ENCODE measurements at regions not wholly inside any gene's neighbourhood (a gene's known extent, or its start where the extent isn't known, plus 50 kb on each side); places are given as distances from the start of the nearest gene placed in this dataset.
"Not testable (repeated sequence)": the region's sequence is repeated elsewhere in the genome, so short reads cannot be mapped to it uniquely, and the experiment has no call there.

- H3K9me3 ChIP-seq (ENCODE audit: control insufficient read depth, low read length): no peaks in the 10 kb centered on the region
- H3K27me3 ChIP-seq (replicated peaks; ENCODE audit: control insufficient read depth, insufficient read depth, low read length, poor library complexity, severe bottlenecking): no peaks in the 10 kb centered on the region
These were observed 477.1 kb downstream of the BRD1 start for GRCh38 chr22:49350441-49351121.

GRCh38 chr22:49349841-49350381, 477.8 kb downstream of the BRD1 start:
- H3K9me3 ChIP-seq (ENCODE audit: control insufficient read depth, low read length): no peaks in the 10 kb centered on the region
- no peaks in the 10 kb centered on the region for H3K27me3 ChIP-seq (replicated peaks; ENCODE audit: control insufficient read depth, insufficient read depth, low read length, poor library complexity, severe bottlenecking)

More at GRCh38 chr22:49350441-49351121, 477.1 kb downstream of the BRD1 start:
- no peak overlapping the region for H3K4me3 ChIP-seq (ENCODE audit: insufficient read depth, low read depth, low read length, poor library complexity, severe bottlenecking)
- no peak overlapping the region for H3K27ac ChIP-seq (ENCODE audit: insufficient read depth, low read length, poor library complexity, severe bottlenecking)
- no peaks in the 10 kb centered on the region for H3K36me3 ChIP-seq (ENCODE audit: control insufficient read depth, insufficient read depth, low read length)
- DNase-seq: no peak
- H3K4me1 ChIP-seq (ENCODE audit: control insufficient read depth, insufficient read depth, low read length, poor library complexity, severe bottlenecking): no peaks in the 10 kb centered on the region

GRCh38 chr22:49349181-49349835, 478.4 kb downstream of the BRD1 start:
- no peaks in the 10 kb centered on the region for H3K36me3 ChIP-seq (ENCODE audit: control insufficient read depth, insufficient read depth, low read length)
- no peak for DNase-seq
- H3K4me3 ChIP-seq (ENCODE audit: insufficient read depth, low read depth, low read length, poor library complexity, severe bottlenecking): no peak overlapping the region
- no peaks in the 10 kb centered on the region for H3K4me1 ChIP-seq (ENCODE audit: control insufficient read depth, insufficient read depth, low read length, poor library complexity, severe bottlenecking)
- H3K27ac ChIP-seq (ENCODE audit: insufficient read depth, low read length, poor library complexity, severe bottlenecking): no peak overlapping the region
- H3K9me3 ChIP-seq (ENCODE audit: control insufficient read depth, low read length): no peaks in the 10 kb centered on the region
- H3K27me3 ChIP-seq (replicated peaks; ENCODE audit: control insufficient read depth, insufficient read depth, low read length, poor library complexity, severe bottlenecking): no peaks in the 10 kb centered on the region

More at GRCh38 chr22:49349841-49350381, 477.8 kb downstream of the BRD1 start:
- Histone ChIP-seq H3K36me3 (ENCODE audit: control insufficient read depth, insufficient read depth, low read length) (no peaks in the 10 kb centered on the region), H3K27ac (ENCODE audit: insufficient read depth, low read length, poor library complexity, severe bottlenecking) (no peak overlapping the region), H3K4me3 (ENCODE audit: insufficient read depth, low read depth, low read length, poor library complexity, severe bottlenecking) (no peak overlapping the region), H3K4me1 (ENCODE audit: control insufficient read depth, insufficient read depth, low read length, poor library complexity, severe bottlenecking) (no peaks in the 10 kb centered on the region)
- no peak for DNase-seq

GRCh38 chr22:49348631-49349030, 479.0 kb downstream of the BRD1 start:
- no peak overlapping the region for H3K27ac ChIP-seq (ENCODE audit: insufficient read depth, low read length, poor library complexity, severe bottlenecking)
- no peaks in the 10 kb centered on the region for H3K4me1 ChIP-seq (ENCODE audit: control insufficient read depth, insufficient read depth, low read length, poor library complexity, severe bottlenecking)
- no peak for DNase-seq
- H3K4me3 ChIP-seq (ENCODE audit: insufficient read depth, low read depth, low read length, poor library complexity, severe bottlenecking): no peak overlapping the region
- H3K36me3 ChIP-seq (ENCODE audit: control insufficient read depth, insufficient read depth, low read length): no peaks in the 10 kb centered on the region
- H3K9me3 ChIP-seq (ENCODE audit: control insufficient read depth, low read length): no peaks in the 10 kb centered on the region
- H3K27me3 ChIP-seq (replicated peaks; ENCODE audit: control insufficient read depth, insufficient read depth, low read length, poor library complexity, severe bottlenecking): no peaks in the 10 kb centered on the region

- H3K4me1 ChIP-seq (ENCODE audit: control insufficient read depth, insufficient read depth, low read length, poor library complexity, severe bottlenecking): no peaks in the 10 kb centered on the region
- no peaks in the 10 kb centered on the region for H3K9me3 ChIP-seq (ENCODE audit: control insufficient read depth, low read length)
- H3K27me3 ChIP-seq (replicated peaks; ENCODE audit: control insufficient read depth, insufficient read depth, low read length, poor library complexity, severe bottlenecking): no peaks in the 10 kb centered on the region
- no peaks in the 10 kb centered on the region for H3K36me3 ChIP-seq (ENCODE audit: control insufficient read depth, insufficient read depth, low read length)
- DNase-seq: no peak
- H3K27ac ChIP-seq (ENCODE audit: insufficient read depth, low read length, poor library complexity, severe bottlenecking): no peak overlapping the region
- no peak overlapping the region for H3K4me3 ChIP-seq (ENCODE audit: insufficient read depth, low read depth, low read length, poor library complexity, severe bottlenecking)
These were observed 480.3 kb downstream of the BRD1 start for GRCh38 chr22:49347376-49347775.

- H3K27ac ChIP-seq (ENCODE audit: insufficient read depth, low read length, poor library complexity, severe bottlenecking): no peak overlapping the region
- H3K4me1 ChIP-seq (ENCODE audit: control insufficient read depth, insufficient read depth, low read length, poor library complexity, severe bottlenecking): no peaks in the 10 kb centered on the region
- H3K4me3 ChIP-seq (ENCODE audit: insufficient read depth, low read depth, low read length, poor library complexity, severe bottlenecking): no peak overlapping the region
- no peaks in the 10 kb centered on the region for H3K27me3 ChIP-seq (replicated peaks; ENCODE audit: control insufficient read depth, insufficient read depth, low read length, poor library complexity, severe bottlenecking)
- H3K36me3 ChIP-seq (ENCODE audit: control insufficient read depth, insufficient read depth, low read length): no peaks in the 10 kb centered on the region
- DNase-seq: no peak
- no peaks in the 10 kb centered on the region for H3K9me3 ChIP-seq (ENCODE audit: control insufficient read depth, low read length)
These were observed 481.8 kb downstream of the BRD1 start for GRCh38 chr22:49345896-49346295.

GRCh38 chr22:49344656-49345055, 483.0 kb downstream of the BRD1 start:
- H3K4me1 ChIP-seq (ENCODE audit: control insufficient read depth, insufficient read depth, low read length, poor library complexity, severe bottlenecking): no peaks in the 10 kb centered on the region
- H3K27ac ChIP-seq (ENCODE audit: insufficient read depth, low read length, poor library complexity, severe bottlenecking): no peak overlapping the region
- no peaks in the 10 kb centered on the region for H3K9me3 ChIP-seq (ENCODE audit: control insufficient read depth, low read length)
- no peak for DNase-seq
- H3K4me3 ChIP-seq (ENCODE audit: insufficient read depth, low read depth, low read length, poor library complexity, severe bottlenecking): no peak overlapping the region
- no peaks in the 10 kb centered on the region for H3K36me3 ChIP-seq (ENCODE audit: control insufficient read depth, insufficient read depth, low read length)
- no peaks in the 10 kb centered on the region for H3K27me3 ChIP-seq (replicated peaks; ENCODE audit: control insufficient read depth, insufficient read depth, low read length, poor library complexity, severe bottlenecking)

GRCh38 chr22:49344161-49344560, 483.5 kb downstream of the BRD1 start:
- H3K36me3 ChIP-seq (ENCODE audit: control insufficient read depth, insufficient read depth, low read length): no peaks in the 10 kb centered on the region
- no peaks in the 10 kb centered on the region for H3K4me1 ChIP-seq (ENCODE audit: control insufficient read depth, insufficient read depth, low read length, poor library complexity, severe bottlenecking)
- no peaks in the 10 kb centered on the region for H3K9me3 ChIP-seq (ENCODE audit: control insufficient read depth, low read length)
- no peak for DNase-seq
- H3K27ac ChIP-seq (ENCODE audit: insufficient read depth, low read length, poor library complexity, severe bottlenecking): no peak overlapping the region
- H3K4me3 ChIP-seq (ENCODE audit: insufficient read depth, low read depth, low read length, poor library complexity, severe bottlenecking): no peak overlapping the region
- H3K27me3 ChIP-seq (replicated peaks; ENCODE audit: control insufficient read depth, insufficient read depth, low read length, poor library complexity, severe bottlenecking): no peaks in the 10 kb centered on the region

- Histone ChIP-seq H3K9me3 (ENCODE audit: control insufficient read depth, low read length) (no peaks in the 10 kb centered on the region), H3K36me3 (ENCODE audit: control insufficient read depth, insufficient read depth, low read length) (no peaks in the 10 kb centered on the region), H3K4me3 (ENCODE audit: insufficient read depth, low read depth, low read length, poor library complexity, severe bottlenecking) (no peak overlapping the region), H3K27ac (ENCODE audit: insufficient read depth, low read length, poor library complexity, severe bottlenecking) (no peak overlapping the region), H3K27me3 (replicated peaks; ENCODE audit: control insufficient read depth, insufficient read depth, low read length, poor library complexity, severe bottlenecking) (no peaks in the 10 kb centered on the region), H3K4me1 (ENCODE audit: control insufficient read depth, insufficient read depth, low read length, poor library complexity, severe bottlenecking) (no peaks in the 10 kb centered on the region)
- DNase-seq: no peak
These were observed 487.3 kb downstream of the BRD1 start for GRCh38 chr22:49340406-49340805.

- not testable (repeated sequence) for H3K27me3 ChIP-seq (replicated peaks; ENCODE audit: control insufficient read depth, insufficient read depth, low read length, poor library complexity, severe bottlenecking); H3K36me3 ChIP-seq (ENCODE audit: control insufficient read depth, insufficient read depth, low read length); H3K27ac ChIP-seq (ENCODE audit: insufficient read depth, low read length, poor library complexity, severe bottlenecking); DNase-seq; H3K4me1 ChIP-seq (ENCODE audit: control insufficient read depth, insufficient read depth, low read length, poor library complexity, severe bottlenecking); H3K9me3 ChIP-seq (ENCODE audit: control insufficient read depth, low read length); H3K4me3 ChIP-seq (ENCODE audit: insufficient read depth, low read depth, low read length, poor library complexity, severe bottlenecking)
These were observed 491.2 kb downstream of the BRD1 start for GRCh38 chr22:49336483-49336882.
